Femur (tissue), 1 donor: ENCODE measurements at regions not wholly inside any gene's neighbourhood (a gene's known extent, or its start where the extent isn't known, plus 50 kb on each side); places are given as distances from the start of the nearest gene placed in this dataset.
"Not testable (repeated sequence)": the region's sequence is repeated elsewhere in the genome, so short reads cannot be mapped to it uniquely, and the experiment has no call there.

Experiments used
- DNase-seq: peaks from one replicate; pipeline ENCODE4 v3.0.0-alpha.2; 2017

GRCh38 chr12:5166976-5167375, 123.3 kb downstream of the KCNA5 start:
- DNase-seq: no peak

GRCh38 chr12:5168148-5168547, 124.5 kb downstream of the KCNA5 start:
- DNase-seq: no peak

- DNase-seq: no peak
These were observed 127.2 kb downstream of the KCNA5 start for GRCh38 chr12:5170844-5171243.

GRCh38 chr12:5171701-5172100, 128.0 kb downstream of the KCNA5 start:
- peak; percentile 41 for DNase-seq

GRCh38 chr12:5172886-5173285, 129.2 kb downstream of the KCNA5 start:
- no peak for DNase-seq

GRCh38 chr12:5173511-5174011, 129.9 kb downstream of the KCNA5 start:
- DNase-seq: no peak

- not testable (repeated sequence) for DNase-seq
These were observed 131.7 kb downstream of the KCNA5 start for GRCh38 chr12:5175415-5175814.

- DNase-seq: no peak
These were observed 132.4 kb downstream of the KCNA5 start for GRCh38 chr12:5176036-5176435.

- DNase-seq: no peak
These were observed 133.4 kb downstream of the KCNA5 start for GRCh38 chr12:5177096-5177495.

GRCh38 chr12:5177731-5178130, 134.1 kb downstream of the KCNA5 start:
- DNase-seq: no peak

- no peak for DNase-seq
These were observed 134.9 kb downstream of the KCNA5 start for GRCh38 chr12:5178571-5178970.

- no peak for DNase-seq
These were observed 136.8 kb downstream of the KCNA5 start for GRCh38 chr12:5180496-5180895.

- DNase-seq: no peak
These were observed 140.5 kb downstream of the KCNA5 start for GRCh38 chr12:5184186-5184585.

- no peak for DNase-seq
These were observed 141.9 kb downstream of the KCNA5 start for GRCh38 chr12:5185435-5186069.

GRCh38 chr12:5186715-5187114, 143.0 kb downstream of the KCNA5 start:
- no peak for DNase-seq

GRCh38 chr12:5187136-5187535, 143.5 kb downstream of the KCNA5 start:
- DNase-seq: no peak

GRCh38 chr12:5188472-5188871, 144.8 kb downstream of the KCNA5 start:
- no peak for DNase-seq

- no peak for DNase-seq
These were observed 145.5 kb downstream of the KCNA5 start for GRCh38 chr12:5189173-5189572.

- DNase-seq: no peak
These were observed 148.3 kb downstream of the KCNA5 start for GRCh38 chr12:5191803-5192538.

GRCh38 chr12:5192726-5193125, 149.0 kb downstream of the KCNA5 start:
- no peak for DNase-seq

GRCh38 chr12:5194306-5194705, 150.6 kb downstream of the KCNA5 start:
- DNase-seq: no peak

GRCh38 chr12:5195244-5195643, 151.6 kb downstream of the KCNA5 start:
- no peak for DNase-seq

- DNase-seq: no peak
These were observed 152.0 kb downstream of the KCNA5 start for GRCh38 chr12:5195691-5196090.

- DNase-seq: no peak
These were observed 153.5 kb downstream of the KCNA5 start for GRCh38 chr12:5197131-5197530.

GRCh38 chr12:5197656-5198055, 154.0 kb downstream of the KCNA5 start:
- no peak for DNase-seq
